Liver (tissue), 8 donors: ENCODE measurements at regions not wholly inside any gene's neighbourhood (a gene's known extent, or its start where the extent isn't known, plus 50 kb on each side); places are given as distances from the start of the nearest gene placed in this dataset.

Source experiments
- DNase-seq: peaks from one replicate; pipeline ENCODE4 v3.0.0-alpha.2; 2017; ENCODE audit warnings: low spot score
- H3K27ac ChIP-seq, 2 donors: one replicate each; pipeline ENCODE4 v1.7.0; 2013; ENCODE audit warnings: inconsistent platforms in 2 of 2, low read length in 2 of 2, control low read depth in 1 of 2, low read depth in 1 of 2, mild to moderate bottlenecking in 1 of 2
- H3K27me3 ChIP-seq, 4 donors: one replicate each; pipeline versions ENCODE4 v1.6.1 to v1.7.0; 2013; ENCODE audit warnings: low read length in 3 of 4, inconsistent platforms in 1 of 4, mild to moderate bottlenecking in 1 of 4, moderate library complexity in 1 of 4; ENCODE audit not compliant: control insufficient read depth in 4 of 4, insufficient read depth in 4 of 4
- H3K36me3 ChIP-seq, 4 donors: one replicate each; pipeline versions ENCODE4 v1.6.1 to v1.7.0; 2013; ENCODE audit warnings: low read length in 3 of 4, mild to moderate bottlenecking in 3 of 4, low read depth in 1 of 4, moderate library complexity in 1 of 4; ENCODE audit not compliant: control insufficient read depth in 4 of 4, insufficient read depth in 3 of 4
- H3K4me1 ChIP-seq, 4 donors: one replicate each; pipeline versions ENCODE4 v1.6.1 to v1.7.0; 2013; ENCODE audit warnings: low read length in 3 of 4, mild to moderate bottlenecking in 3 of 4, moderate library complexity in 1 of 4; ENCODE audit not compliant: control insufficient read depth in 4 of 4, insufficient read depth in 4 of 4
- H3K4me3 ChIP-seq, 3 donors: one replicate each; pipeline versions ENCODE4 v1.6.1 to v1.7.0; 2013; ENCODE audit warnings: low read length in 3 of 3, control low read depth in 1 of 3, low read depth in 1 of 3, mild to moderate bottlenecking in 1 of 3
- H3K9ac ChIP-seq, 2 donors: one replicate each; pipeline ENCODE4 v1.7.0; 2013; ENCODE audit warnings: low read length in 2 of 2, mild to moderate bottlenecking in 2 of 2, moderate library complexity in 2 of 2, control low read depth in 1 of 2, low read depth in 1 of 2
- H3K9me3 ChIP-seq, 4 donors: one replicate each; pipeline versions ENCODE4 v1.6.1 to v1.7.0; 2013; ENCODE audit warnings: low read length in 3 of 4; ENCODE audit not compliant: control insufficient read depth in 4 of 4
- EGR1 ChIP-seq, 2 donors: IDR thresholded peaks; 2 replicates each; pipeline ENCODE4 v1.6.1; 2016 to 2018; ENCODE audit warnings: antibody characterized with exemption in 2 of 2, low read depth in 2 of 2
- FOXA1 ChIP-seq: IDR thresholded peaks from 2 replicates; pipeline ENCODE4 v1.6.1; 2016; ENCODE audit warnings: antibody characterized with exemption
- FOXA2 ChIP-seq: IDR thresholded peaks from 2 replicates; pipeline ENCODE4 v1.6.1; 2016; ENCODE audit warnings: antibody characterized with exemption
- GABPA ChIP-seq, 2 donors: IDR thresholded peaks in 1 of 2; conservative IDR thresholded peaks in 1 of 2; 2 replicates each; pipeline ENCODE4 v1.6.1; 2016; ENCODE audit warnings: antibody characterized with exemption in 2 of 2, mild to moderate bottlenecking in 1 of 2, moderate library complexity in 1 of 2
- HNF4A ChIP-seq, 2 donors: conservative IDR thresholded peaks; 2 replicates each; pipeline ENCODE4 v1.6.1; 2016; ENCODE audit warnings: antibody characterized with exemption in 2 of 2, mild to moderate bottlenecking in 2 of 2
- HNF4G ChIP-seq: IDR thresholded peaks from 2 replicates; pipeline ENCODE4 v1.6.1; 2016; ENCODE audit warnings: antibody characterized with exemption
- JUND ChIP-seq, 2 donors: IDR thresholded peaks; 2 replicates each; pipeline ENCODE4 v1.6.1; 2016; ENCODE audit warnings: antibody characterized with exemption in 2 of 2
- NR2F2 ChIP-seq: IDR thresholded peaks from 2 replicates; pipeline ENCODE4 v1.6.1; 2016; ENCODE audit warnings: antibody characterized with exemption
- RAD21 ChIP-seq, 2 donors: IDR thresholded peaks; 2 replicates each; pipeline ENCODE4 v1.6.1; 2016; ENCODE audit warnings: antibody characterized with exemption in 2 of 2, mild to moderate bottlenecking in 2 of 2
- RXRA ChIP-seq, 2 donors: IDR thresholded peaks; 2 replicates each; pipeline ENCODE4 v1.6.1; 2017 to 2018; ENCODE audit warnings: antibody characterized with exemption in 2 of 2, mild to moderate bottlenecking in 1 of 2
- SP1 ChIP-seq: IDR thresholded peaks from 2 replicates; pipeline ENCODE4 v1.6.1; 2018; ENCODE audit warnings: antibody characterized with exemption, mild to moderate bottlenecking
- TAF1 ChIP-seq: conservative IDR thresholded peaks from 2 replicates; pipeline ENCODE4 v1.6.1; 2016; ENCODE audit warnings: antibody characterized with exemption, mild to moderate bottlenecking
- YY1 ChIP-seq: IDR thresholded peaks from 2 replicates; pipeline ENCODE4 v1.6.1; 2016; ENCODE audit warnings: antibody characterized with exemption, mild to moderate bottlenecking
- WGBS: extraction: QIAGEN DNeasy Blood & Tissue Kit; methylation state at CpG from one replicate; pipeline ENCODE4 v1.1.7; 2013; 5-methylcytosine and 5-hydroxymethylcytosine counted together
- TF ChIP-seq, protein P1 (sequence below): IDR thresholded peaks from 2 replicates; pipeline ENCODE4 v1.6.1; 2016; ENCODE audit warnings: antibody characterized with exemption
- TF ChIP-seq, protein P2 (sequence below): IDR thresholded peaks from 2 replicates; pipeline ENCODE4 v1.6.1; 2016; ENCODE audit warnings: antibody characterized with exemption, mild to moderate bottlenecking
- TF ChIP-seq, protein P3 (sequence below): fragments of 150-350 bp; IDR thresholded peaks from 2 replicates; pipeline ENCODE4 v1.5.1; 2017; ENCODE audit warnings: improper control_type of control experiment, low read depth, low read length; ENCODE audit not compliant: missing input control
- TF ChIP-seq, protein P4 (sequence below): IDR thresholded peaks from 2 replicates; pipeline ENCODE4 v1.6.1; 2016; ENCODE audit warnings: antibody characterized with exemption
- TF ChIP-seq, protein P5 (sequence below): IDR thresholded peaks from 2 replicates; pipeline ENCODE4 v1.6.1; 2016; ENCODE audit warnings: antibody characterized with exemption
- donor health status: healthy.
- donor health status: healthy.
- donor health status: healthy.
- donor health status: healthy.
- donor health status: healthy.

DNA sequence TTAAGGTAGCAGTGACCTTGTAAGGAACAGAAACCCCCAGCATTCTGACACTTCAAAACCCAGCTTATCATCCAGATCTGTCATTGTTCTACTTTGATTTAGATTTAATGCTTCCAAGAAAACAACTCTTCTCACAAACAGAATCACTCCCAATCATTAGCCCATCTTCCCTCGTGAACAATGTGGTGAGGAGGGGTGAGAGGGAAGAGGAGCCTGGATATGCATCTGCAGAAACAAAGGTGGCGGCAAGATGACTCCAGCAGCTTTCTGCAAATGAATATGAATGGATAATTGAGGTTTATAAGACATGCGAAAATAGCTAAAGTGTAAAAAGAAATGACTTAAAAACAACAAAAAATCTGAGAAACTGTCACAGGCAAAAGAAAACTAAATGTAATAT lies 859.9 kb upstream of the SLC10A2 start:
- no peak for TF ChIP-seq FOXA1
- TF ChIP-seq GABPA (IDR thresholded peaks at IDR 0.05 in 1 of 2, conservative IDR thresholded peaks at IDR 0.05 in 1 of 2), result no peak
- TF ChIP-seq FOXA2, result no peak
- TF ChIP-seq NR2F2, result no peak
- TF ChIP-seq JUND (IDR thresholded peaks at IDR 0.05), result no peak
- TF ChIP-seq, protein P1, sequence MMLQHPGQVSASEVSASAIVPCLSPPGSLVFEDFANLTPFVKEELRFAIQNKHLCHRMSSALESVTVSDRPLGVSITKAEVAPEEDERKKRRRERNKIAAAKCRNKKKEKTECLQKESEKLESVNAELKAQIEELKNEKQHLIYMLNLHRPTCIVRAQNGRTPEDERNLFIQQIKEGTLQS, result no peak
- TF ChIP-seq RAD21 (IDR thresholded peaks at IDR 0.05), result no peak
- TF ChIP-seq, protein P2, sequence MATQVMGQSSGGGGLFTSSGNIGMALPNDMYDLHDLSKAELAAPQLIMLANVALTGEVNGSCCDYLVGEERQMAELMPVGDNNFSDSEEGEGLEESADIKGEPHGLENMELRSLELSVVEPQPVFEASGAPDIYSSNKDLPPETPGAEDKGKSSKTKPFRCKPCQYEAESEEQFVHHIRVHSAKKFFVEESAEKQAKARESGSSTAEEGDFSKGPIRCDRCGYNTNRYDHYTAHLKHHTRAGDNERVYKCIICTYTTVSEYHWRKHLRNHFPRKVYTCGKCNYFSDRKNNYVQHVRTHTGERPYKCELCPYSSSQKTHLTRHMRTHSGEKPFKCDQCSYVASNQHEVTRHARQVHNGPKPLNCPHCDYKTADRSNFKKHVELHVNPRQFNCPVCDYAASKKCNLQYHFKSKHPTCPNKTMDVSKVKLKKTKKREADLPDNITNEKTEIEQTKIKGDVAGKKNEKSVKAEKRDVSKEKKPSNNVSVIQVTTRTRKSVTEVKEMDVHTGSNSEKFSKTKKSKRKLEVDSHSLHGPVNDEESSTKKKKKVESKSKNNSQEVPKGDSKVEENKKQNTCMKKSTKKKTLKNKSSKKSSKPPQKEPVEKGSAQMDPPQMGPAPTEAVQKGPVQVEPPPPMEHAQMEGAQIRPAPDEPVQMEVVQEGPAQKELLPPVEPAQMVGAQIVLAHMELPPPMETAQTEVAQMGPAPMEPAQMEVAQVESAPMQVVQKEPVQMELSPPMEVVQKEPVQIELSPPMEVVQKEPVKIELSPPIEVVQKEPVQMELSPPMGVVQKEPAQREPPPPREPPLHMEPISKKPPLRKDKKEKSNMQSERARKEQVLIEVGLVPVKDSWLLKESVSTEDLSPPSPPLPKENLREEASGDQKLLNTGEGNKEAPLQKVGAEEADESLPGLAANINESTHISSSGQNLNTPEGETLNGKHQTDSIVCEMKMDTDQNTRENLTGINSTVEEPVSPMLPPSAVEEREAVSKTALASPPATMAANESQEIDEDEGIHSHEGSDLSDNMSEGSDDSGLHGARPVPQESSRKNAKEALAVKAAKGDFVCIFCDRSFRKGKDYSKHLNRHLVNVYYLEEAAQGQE, result no peak
- TF ChIP-seq YY1, result no peak
- TF ChIP-seq, protein P3, sequence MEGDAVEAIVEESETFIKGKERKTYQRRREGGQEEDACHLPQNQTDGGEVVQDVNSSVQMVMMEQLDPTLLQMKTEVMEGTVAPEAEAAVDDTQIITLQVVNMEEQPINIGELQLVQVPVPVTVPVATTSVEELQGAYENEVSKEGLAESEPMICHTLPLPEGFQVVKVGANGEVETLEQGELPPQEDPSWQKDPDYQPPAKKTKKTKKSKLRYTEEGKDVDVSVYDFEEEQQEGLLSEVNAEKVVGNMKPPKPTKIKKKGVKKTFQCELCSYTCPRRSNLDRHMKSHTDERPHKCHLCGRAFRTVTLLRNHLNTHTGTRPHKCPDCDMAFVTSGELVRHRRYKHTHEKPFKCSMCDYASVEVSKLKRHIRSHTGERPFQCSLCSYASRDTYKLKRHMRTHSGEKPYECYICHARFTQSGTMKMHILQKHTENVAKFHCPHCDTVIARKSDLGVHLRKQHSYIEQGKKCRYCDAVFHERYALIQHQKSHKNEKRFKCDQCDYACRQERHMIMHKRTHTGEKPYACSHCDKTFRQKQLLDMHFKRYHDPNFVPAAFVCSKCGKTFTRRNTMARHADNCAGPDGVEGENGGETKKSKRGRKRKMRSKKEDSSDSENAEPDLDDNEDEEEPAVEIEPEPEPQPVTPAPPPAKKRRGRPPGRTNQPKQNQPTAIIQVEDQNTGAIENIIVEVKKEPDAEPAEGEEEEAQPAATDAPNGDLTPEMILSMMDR, result no peak
- no peak for TF ChIP-seq RXRA (IDR thresholded peaks at IDR 0.05)
- TF ChIP-seq, protein P4, sequence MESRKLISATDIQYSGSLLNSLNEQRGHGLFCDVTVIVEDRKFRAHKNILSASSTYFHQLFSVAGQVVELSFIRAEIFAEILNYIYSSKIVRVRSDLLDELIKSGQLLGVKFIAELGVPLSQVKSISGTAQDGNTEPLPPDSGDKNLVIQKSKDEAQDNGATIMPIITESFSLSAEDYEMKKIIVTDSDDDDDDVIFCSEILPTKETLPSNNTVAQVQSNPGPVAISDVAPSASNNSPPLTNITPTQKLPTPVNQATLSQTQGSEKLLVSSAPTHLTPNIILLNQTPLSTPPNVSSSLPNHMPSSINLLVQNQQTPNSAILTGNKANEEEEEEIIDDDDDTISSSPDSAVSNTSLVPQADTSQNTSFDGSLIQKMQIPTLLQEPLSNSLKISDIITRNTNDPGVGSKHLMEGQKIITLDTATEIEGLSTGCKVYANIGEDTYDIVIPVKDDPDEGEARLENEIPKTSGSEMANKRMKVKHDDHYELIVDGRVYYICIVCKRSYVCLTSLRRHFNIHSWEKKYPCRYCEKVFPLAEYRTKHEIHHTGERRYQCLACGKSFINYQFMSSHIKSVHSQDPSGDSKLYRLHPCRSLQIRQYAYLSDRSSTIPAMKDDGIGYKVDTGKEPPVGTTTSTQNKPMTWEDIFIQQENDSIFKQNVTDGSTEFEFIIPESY, result no peak
- TF ChIP-seq TAF1, result no peak
- no peak for TF ChIP-seq HNF4A (conservative IDR thresholded peaks at IDR 0.05)
- no peak for TF ChIP-seq HNF4G
- TF ChIP-seq SP1, result no peak
- TF ChIP-seq, protein P5, sequence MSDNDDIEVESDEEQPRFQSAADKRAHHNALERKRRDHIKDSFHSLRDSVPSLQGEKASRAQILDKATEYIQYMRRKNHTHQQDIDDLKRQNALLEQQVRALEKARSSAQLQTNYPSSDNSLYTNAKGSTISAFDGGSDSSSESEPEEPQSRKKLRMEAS, result no peak
- TF ChIP-seq EGR1 (IDR thresholded peaks at IDR 0.05; ENCODE audit: low read depth in 2 of 2), result no peak
- Histone ChIP-seq H3K4me3 (no peak overlapping the region), H3K9ac (no peak overlapping the region), H3K27ac (no peak overlapping the region), H3K36me3 (no peaks in the 10 kb centered on the region), H3K9me3 (no peaks in the 10 kb centered on the region), H3K27me3 (no peaks in the 10 kb centered on the region), H3K4me1 (no peaks in the 10 kb centered on the region)
- WGBS, result 54% methylated on average over 3 of the region's 3 CpGs
- DNase-seq, result no peak
